ENCODE measurements at regions not wholly inside any gene's neighbourhood (a gene's known extent, or its start where the extent isn't known, plus 50 kb on each side); places are given as distances from the start of the nearest gene placed in this dataset.

- no peak for TF ChIP-seq FOXP2 (optimal IDR thresholded peaks at IDR 0.05; ENCODE audit: borderline replicate concordance, extremely low read depth, extremely low read length, insufficient read depth)
- no peak for TF ChIP-seq TAF1 (IDR thresholded peaks at IDR 0.05; ENCODE audit: borderline replicate concordance, insufficient read depth, low read length)
- no peak for TF ChIP-seq POLR2AphosphoS5 (IDR thresholded peaks at IDR 0.05; ENCODE audit: low read depth, low read length)
- no peak for TF ChIP-seq SIN3A (IDR thresholded peaks at IDR 0.05; ENCODE audit: borderline replicate concordance, insufficient read depth, low read length)
- TF ChIP-seq, protein P1, sequence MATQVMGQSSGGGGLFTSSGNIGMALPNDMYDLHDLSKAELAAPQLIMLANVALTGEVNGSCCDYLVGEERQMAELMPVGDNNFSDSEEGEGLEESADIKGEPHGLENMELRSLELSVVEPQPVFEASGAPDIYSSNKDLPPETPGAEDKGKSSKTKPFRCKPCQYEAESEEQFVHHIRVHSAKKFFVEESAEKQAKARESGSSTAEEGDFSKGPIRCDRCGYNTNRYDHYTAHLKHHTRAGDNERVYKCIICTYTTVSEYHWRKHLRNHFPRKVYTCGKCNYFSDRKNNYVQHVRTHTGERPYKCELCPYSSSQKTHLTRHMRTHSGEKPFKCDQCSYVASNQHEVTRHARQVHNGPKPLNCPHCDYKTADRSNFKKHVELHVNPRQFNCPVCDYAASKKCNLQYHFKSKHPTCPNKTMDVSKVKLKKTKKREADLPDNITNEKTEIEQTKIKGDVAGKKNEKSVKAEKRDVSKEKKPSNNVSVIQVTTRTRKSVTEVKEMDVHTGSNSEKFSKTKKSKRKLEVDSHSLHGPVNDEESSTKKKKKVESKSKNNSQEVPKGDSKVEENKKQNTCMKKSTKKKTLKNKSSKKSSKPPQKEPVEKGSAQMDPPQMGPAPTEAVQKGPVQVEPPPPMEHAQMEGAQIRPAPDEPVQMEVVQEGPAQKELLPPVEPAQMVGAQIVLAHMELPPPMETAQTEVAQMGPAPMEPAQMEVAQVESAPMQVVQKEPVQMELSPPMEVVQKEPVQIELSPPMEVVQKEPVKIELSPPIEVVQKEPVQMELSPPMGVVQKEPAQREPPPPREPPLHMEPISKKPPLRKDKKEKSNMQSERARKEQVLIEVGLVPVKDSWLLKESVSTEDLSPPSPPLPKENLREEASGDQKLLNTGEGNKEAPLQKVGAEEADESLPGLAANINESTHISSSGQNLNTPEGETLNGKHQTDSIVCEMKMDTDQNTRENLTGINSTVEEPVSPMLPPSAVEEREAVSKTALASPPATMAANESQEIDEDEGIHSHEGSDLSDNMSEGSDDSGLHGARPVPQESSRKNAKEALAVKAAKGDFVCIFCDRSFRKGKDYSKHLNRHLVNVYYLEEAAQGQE (IDR thresholded peaks at IDR 0.05; ENCODE audit: insufficient read depth in 1 of 2, low read depth in 2 of 2, low read length in 2 of 2): no peak
These were observed 147.7 kb downstream of the CD47 start for GRCh38 chr3:107942951-107943749.

DNA sequence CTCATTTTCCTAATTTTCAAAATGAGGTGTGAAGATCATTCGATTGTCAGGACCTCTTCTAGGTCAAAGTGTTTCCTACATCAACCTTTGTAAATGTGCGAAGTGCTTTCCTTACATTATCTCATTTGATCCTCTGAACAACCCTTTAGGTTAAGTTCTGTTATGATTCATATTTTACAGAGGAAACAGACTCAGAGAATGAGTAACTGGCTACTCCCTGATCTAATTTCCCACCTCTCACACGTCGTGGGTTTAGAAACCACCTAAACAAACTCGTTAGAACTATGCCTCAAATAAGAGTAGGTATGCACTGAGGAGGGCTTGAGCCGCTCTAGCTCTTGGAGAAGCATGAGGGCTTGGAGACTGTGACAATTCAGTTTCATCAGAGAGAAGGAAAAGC lies 148.6 kb downstream of the CD47 start:
- TF ChIP-seq FOXP2 (optimal IDR thresholded peaks at IDR 0.05; ENCODE audit: borderline replicate concordance, extremely low read depth, extremely low read length, insufficient read depth) (no peak), TAF1 (IDR thresholded peaks at IDR 0.05; ENCODE audit: borderline replicate concordance, insufficient read depth, low read length) (no peak), SIN3A (IDR thresholded peaks at IDR 0.05; ENCODE audit: borderline replicate concordance, insufficient read depth, low read length) (no peak), POLR2AphosphoS5 (IDR thresholded peaks at IDR 0.05; ENCODE audit: low read depth, low read length) (no peak)

GRCh38 chr3:107939691-107940442 lies 151.0 kb downstream of the CD47 start:
- TF ChIP-seq, protein P1 (IDR thresholded peaks at IDR 0.05; ENCODE audit: insufficient read depth in 1 of 2, low read depth in 2 of 2, low read length in 2 of 2): no peak
- TF ChIP-seq TAF1 (IDR thresholded peaks at IDR 0.05; ENCODE audit: borderline replicate concordance, insufficient read depth, low read length) (no peak), POLR2AphosphoS5 (IDR thresholded peaks at IDR 0.05; ENCODE audit: low read depth, low read length) (no peak), FOXP2 (optimal IDR thresholded peaks at IDR 0.05; ENCODE audit: borderline replicate concordance, extremely low read depth, extremely low read length, insufficient read depth) (no peak), SIN3A (IDR thresholded peaks at IDR 0.05; ENCODE audit: borderline replicate concordance, insufficient read depth, low read length) (no peak)

DNA sequence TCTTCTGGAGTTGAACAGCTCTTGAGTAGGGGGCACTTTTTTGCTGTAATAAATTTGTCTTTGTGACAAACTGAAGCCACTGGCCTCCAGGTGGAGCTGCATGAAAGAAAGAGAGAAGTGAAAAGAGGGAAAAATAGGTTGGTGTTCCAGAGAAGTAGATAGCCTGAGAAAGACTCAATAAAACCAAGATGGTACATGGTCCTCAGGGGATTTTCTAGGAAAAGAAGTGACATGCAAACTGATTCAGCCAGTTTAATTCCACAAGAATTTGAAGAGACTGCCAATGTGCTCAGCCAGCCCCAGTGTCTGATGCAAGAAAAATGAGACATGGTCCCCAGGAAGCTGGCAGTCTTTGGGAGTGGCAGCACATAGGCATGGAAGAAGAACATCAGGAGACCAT lies 152.7 kb downstream of the CD47 start:
- TF ChIP-seq SIN3A (IDR thresholded peaks at IDR 0.05; ENCODE audit: borderline replicate concordance, insufficient read depth, low read length) (no peak), FOXP2 (optimal IDR thresholded peaks at IDR 0.05; ENCODE audit: borderline replicate concordance, extremely low read depth, extremely low read length, insufficient read depth) (no peak), TAF1 (IDR thresholded peaks at IDR 0.05; ENCODE audit: borderline replicate concordance, insufficient read depth, low read length) (no peak), POLR2AphosphoS5 (IDR thresholded peaks at IDR 0.05; ENCODE audit: low read depth, low read length) (no peak)
- TF ChIP-seq, protein P1 (IDR thresholded peaks at IDR 0.05; ENCODE audit: insufficient read depth in 1 of 2, low read depth in 2 of 2, low read length in 2 of 2): no peak

- no peak for TF ChIP-seq POLR2AphosphoS5 (IDR thresholded peaks at IDR 0.05; ENCODE audit: low read depth, low read length)
- TF ChIP-seq SIN3A (IDR thresholded peaks at IDR 0.05; ENCODE audit: borderline replicate concordance, insufficient read depth, low read length): no peak
- no peak for TF ChIP-seq FOXP2 (optimal IDR thresholded peaks at IDR 0.05; ENCODE audit: borderline replicate concordance, extremely low read depth, extremely low read length, insufficient read depth)
- no peak for TF ChIP-seq TAF1 (IDR thresholded peaks at IDR 0.05; ENCODE audit: borderline replicate concordance, insufficient read depth, low read length)
- TF ChIP-seq, protein P1 (IDR thresholded peaks at IDR 0.05; ENCODE audit: insufficient read depth in 1 of 2, low read depth in 2 of 2, low read length in 2 of 2): no peak
These were observed 156.0 kb downstream of the CD47 start for GRCh38 chr3:107934808-107935207.

Measured in PFSK-1 (cell line).